Kidney capillary endothelial cell (primary cell): ENCODE measurements at regions not wholly inside any gene's neighbourhood (a gene's known extent, or its start where the extent isn't known, plus 50 kb on each side); places are given as distances from the start of the nearest gene placed in this dataset.
A peak's percentile ranks its signal among the peaks of the same experiment; 100 is the strongest.

Experiments used
- DNase-seq: peaks from one replicate; pipeline ENCODE4 v3.0.0-alpha.2; 2018; ENCODE audit warnings: low spot score

DNA sequence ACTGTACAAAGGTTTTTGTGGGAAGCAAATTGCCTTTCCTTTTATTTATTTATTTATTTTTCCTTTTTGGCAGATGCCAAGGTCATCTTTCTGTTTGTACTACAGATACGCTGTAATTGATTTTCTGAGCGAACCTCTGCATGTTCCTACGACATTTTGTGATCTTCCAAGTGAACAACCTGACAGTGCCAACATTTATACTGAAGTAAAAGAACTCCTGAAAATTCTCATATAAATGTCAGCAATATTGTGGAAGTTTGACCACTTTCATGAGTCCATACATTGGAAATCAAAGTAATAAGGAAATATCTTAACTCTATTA lies 86.8 kb upstream of the EEPD1 start:
- DNase-seq, result no peak

DNA sequence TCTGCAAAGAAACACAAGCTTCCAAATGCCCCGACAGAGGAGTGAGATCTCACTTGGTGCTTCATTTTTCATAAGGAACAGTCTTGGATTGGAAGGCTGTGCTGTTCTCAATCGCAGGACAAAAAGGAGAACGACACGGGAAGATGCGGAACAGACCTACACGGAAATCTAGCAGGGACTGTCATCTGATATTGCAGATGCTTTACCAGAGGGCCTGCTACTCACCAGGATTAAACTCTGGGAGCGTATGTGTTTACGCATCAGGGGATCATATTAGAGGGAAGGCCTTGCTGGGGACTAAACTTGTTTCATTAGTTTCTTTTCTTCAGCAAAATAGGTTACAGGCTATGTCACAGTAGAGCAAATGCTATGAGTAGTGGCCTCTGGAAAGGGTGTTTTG lies 82.8 kb upstream of the EEPD1 start:
- DNase-seq, result no peak

DNA sequence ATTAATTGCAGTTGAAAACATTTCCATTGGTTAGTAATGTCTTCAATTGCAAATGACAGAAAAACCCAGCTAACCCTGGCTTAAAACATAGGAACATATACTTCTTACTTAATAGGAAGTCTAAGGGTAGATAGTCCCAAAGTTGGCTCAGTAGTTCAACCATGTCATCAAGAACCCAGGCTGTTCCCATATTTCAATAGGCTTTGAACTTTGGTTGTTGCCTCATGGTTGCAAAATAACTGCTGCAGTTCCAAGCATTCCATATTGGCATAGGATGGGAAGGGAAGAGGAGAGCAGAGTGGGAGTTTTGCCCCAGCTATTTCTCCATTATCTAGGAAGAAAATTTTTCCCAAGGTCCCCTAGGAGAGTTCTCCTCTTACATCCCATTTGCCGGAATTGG lies 81.4 kb upstream of the EEPD1 start:
- no peak for DNase-seq

DNA sequence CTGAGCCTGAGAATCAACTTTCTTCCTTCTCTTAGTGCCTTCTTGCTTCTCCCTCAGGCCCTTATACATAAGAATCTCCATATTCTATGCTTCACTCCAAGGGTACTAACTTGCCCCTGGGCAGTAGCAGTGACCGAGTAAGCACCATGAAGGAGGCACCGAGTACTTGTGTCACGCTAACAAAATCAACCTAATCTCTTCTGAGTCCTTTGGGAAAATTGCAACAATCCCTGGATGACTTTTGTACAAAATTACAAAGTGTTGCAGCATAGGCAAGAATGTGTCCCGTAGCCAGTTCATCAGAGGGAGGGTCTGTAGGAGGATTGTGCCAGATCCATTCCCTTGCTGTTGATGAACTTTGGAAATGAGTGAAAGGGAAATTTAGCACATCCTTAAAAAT lies 80.4 kb upstream of the EEPD1 start:
- DNase-seq, result no peak

DNA sequence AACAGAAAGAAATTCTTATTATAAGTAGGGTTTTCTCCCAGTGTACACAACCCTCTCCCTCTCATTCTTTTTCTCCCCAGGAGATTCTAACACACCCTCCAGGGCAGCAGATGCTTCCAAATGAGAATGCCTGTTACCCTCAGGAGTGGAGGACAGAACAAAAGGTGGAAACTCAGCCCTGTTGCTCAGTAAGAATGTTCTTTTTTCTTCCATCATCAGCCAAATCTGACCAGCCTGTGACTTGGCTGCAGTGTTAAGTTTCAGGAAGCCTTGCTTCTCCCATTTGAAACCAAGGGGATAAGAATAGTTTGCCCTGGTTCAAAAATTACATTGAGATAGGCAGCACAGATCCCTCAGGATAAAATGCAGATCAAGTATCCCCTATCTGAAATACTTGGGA lies 77.5 kb upstream of the EEPD1 start:
- DNase-seq, result no peak

DNA sequence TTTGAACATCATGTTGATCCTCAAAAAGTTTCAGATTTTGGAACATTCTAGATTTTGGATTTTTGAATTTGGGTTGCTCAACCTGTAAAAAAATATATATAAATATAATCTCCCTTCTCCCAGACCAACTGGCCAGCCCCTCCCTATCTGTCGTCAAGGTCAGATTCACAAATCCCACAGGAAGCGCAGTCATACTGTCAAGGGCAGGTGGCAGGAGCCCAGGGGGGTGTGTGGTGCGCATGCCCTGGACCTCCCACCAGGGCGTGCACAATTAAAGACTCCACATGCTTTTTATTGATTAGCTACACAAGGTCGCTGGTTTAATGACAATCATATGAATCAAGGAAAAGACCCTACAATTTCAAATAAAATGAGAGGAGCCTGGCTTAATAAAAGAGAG lies 77.0 kb upstream of the EEPD1 start:
- peak; percentile 16 for DNase-seq

DNA sequence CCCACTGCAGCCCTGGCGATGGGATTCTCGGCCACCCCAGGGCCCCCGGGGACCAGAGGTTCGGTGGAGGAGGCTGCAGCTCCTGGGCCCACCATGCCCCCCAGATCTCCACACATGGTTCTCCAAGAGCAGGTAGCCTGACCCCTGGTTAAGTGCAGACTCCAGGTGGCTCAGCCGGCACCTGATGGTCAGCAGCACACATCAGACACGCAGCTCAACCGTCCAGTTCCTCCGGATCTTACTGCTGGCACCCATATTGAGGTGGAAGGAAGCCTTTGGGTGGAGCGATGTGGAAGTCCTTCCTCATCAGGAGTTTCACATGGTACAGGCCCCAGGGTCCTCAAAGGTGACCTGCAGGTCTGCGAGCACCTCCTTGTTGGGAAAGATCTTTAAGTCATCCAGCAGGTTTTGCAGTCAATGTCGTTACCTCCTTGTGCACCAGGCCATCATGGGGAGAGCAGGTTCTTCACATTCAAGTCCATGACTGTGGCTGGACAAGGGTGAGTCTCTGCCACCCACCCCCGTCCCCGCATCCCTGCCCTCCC lies 74.2 kb upstream of the EEPD1 start:
- DNase-seq, result no peak

DNA sequence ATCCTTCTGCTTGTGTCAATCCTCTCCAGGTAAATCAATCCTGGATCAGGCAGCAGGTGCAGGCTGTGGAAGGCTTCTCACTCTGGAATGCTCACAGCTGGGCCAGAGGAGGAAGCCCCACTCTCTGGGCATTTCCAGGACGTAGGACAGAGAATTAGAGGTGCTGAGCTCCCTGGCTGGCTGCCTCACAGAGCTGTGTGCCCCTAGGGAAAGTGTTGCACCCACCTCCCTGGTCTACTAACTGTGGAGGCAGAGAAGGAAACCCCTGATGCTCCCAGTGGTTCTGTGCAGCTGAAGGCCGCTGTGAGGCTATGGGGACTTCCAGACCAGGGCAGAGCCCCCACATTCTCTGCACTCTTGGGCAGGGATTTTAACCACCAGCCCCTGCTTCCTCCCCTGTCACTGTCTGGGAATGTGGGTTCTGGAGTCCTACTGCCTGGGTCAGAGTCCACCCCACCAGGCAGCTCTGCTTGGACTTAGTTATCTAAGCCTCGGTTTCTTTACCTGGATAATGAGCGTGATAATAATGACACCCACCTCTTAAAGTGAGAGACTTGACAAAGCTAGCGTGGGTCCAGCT lies 73.5 kb upstream of the EEPD1 start:
- no peak for DNase-seq

DNA sequence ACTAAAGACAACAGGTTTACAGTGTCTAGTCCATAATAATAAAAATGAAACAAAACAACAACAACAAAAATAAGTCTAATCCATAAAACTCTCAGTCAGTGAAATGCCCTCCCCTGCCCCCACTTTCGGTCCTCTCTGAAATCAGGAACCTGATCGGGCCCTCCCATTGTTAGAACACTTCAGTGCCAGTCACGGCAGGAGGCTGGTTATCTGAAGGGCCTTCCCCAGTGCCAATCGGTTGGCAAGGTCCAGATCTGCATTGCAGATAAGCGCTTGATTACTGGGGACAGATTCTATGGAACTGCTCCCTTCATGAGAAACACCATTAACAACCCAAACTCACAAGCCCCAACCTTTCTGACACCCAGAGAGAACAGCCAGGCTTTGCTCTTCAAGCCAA lies 72.2 kb upstream of the EEPD1 start:
- DNase-seq, result no peak

DNA sequence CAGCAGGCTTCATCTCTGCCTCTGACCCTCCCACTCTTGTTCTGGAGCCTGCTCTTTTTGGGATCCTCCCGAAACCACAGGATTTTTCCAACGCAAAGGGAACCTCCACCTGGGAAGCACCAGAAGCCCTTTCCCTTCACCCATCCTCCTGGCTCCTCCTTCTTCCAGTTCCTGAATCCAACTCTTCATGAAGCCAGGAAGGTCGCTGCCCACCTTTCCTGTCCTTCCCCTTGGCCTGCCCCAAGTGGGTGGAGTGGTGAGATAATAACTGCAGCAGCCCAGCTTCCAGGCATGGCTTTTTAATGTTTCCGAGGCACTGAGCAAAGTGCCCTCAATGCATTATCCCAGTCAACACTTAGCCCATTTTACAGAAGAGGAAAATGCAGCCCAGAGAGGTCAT lies 70.8 kb upstream of the EEPD1 start:
- DNase-seq, result no peak

DNA sequence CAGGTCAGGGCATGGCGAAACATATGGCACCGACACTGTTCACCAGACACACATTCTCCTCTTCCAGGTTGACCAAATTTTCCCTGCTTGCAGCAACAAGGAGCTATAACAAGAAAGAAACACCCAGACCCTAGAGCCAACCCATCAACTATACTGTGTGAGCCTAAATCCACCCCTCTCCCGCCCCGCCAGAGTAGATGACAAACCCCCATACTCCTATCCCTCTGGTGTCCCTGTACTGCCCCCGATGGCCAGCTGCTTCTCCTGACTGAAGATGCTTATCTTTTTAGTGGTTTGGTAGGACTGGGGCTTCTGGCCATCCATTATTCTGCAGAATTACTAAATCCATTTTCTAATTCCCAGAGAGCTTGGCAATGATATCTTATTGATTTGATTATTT lies 70.1 kb upstream of the EEPD1 start:
- no peak for DNase-seq

DNA sequence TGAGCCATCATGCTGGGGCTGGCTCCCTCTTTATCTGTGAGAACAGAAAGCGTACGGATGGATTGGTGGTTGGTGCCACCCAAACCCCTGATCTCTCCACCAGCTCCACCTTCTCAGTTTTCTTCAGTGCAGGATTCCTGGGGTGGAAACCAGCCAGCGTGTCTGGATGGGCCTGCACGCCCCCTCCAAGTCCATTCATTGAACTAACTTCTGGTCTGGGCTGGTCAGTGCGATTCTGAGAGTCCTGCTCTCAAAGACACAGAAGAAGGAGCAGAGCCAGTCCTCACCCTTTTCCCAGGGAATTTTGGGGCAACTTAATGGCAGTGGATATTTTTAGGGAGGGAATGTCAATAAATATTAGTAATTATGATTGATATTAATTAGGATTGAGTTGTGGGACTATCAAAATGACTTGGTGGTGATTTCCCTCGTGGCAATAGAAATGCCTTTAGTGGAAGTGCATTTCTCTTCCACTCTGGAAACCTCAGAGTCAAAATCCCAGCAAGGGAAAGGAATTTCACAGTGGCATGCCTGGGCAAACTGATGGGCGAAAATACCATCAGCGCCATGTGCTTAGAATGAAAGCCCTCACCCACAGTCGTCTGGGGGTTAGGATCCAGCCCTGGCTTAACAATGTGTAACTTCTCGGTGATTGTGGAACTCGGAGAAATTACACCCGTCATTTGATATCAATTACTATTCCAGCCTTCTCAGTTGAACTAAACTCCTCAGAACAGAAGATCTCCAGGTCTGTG lies 69.3 kb upstream of the EEPD1 start:
- no peak for DNase-seq

DNA sequence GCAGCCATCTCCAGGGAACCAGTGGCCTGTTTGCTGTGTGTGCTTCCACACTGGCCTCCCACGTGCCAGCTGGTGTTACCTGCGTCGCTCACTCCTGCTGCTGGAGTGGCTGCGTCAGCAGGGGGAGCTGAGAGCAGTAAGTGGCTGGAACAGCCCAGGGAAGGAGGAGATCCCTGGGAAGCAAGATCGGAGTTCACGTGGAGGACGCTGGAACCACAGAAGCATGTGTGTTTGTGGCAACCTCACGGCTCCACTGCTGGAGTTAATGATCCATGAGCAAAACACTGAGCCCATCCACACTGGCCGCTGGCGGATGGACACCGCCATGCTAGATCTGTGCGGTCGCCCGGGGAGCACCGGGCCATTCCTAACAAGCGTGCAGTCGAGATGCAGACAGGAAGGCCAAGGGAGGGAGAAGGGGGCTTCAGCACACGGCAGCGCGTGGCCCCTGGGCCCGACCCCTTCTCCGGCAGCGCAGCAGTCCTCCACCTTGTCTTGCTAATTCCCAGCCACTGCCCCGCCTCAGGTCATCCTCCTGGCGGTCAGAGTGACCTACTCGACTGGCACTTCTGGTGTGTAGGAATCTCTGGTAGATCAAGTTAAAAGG lies 68.5 kb upstream of the EEPD1 start:
- DNase-seq, result no peak

DNA sequence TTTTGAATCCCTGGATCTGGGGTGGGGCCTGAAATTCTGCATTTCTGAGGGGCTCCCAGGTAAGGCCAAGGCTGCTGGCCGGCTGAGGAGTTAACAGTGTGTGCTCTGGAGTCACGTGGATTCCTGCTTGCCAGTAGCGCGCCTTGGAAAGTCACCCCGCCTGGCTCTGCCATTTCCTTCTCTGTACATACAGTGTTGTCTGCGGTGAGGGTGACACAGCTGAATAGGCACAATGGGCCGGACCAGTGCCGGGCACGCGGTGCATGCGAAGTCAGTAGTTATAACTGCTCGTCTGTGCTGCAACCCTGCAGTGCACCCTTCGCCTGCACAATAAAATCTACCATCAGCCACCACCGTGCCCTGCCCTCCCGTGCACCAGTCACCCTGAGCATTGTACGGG lies 68.0 kb upstream of the EEPD1 start:
- no peak for DNase-seq

DNA sequence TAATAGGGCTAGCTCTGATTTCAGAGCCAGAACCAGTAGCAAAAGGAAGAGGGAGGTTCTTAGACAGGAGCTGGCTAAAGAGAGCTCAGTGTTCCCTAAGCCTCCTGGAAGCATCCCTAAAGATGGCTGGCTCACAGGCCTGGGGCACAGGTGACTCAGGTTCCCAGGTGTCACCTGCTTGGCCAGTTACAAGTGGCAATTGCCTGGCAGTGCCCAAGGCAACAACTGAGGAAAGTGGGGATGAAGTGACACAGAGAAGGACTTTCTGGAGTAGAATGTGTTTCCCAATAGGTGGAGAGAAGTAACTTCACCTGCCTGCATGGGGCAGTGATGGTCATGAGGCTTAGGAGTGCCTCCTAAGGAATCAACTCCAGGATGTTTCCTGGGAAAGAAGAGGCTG lies 66.5 kb upstream of the EEPD1 start:
- no peak for DNase-seq

DNA sequence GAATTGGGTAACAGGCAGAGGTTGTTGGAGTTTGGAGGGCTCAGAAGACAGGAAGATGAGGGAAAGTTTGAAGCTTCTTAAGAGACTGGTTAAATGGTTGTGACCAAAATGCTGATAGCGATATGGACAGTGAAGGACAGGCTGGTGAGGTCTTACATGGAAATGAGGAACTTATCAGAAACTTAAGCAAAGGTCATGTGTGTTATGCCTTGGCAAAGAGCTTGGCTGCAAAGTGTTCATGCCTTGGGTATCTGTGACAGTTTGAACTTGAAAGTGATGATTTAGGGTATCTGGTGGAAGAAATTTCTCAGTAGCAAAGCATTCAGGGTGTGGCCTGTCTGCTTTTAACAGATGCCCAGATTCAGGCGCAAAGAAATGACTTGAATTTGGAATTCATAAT lies 64.5 kb upstream of the EEPD1 start:
- DNase-seq, result no peak

DNA sequence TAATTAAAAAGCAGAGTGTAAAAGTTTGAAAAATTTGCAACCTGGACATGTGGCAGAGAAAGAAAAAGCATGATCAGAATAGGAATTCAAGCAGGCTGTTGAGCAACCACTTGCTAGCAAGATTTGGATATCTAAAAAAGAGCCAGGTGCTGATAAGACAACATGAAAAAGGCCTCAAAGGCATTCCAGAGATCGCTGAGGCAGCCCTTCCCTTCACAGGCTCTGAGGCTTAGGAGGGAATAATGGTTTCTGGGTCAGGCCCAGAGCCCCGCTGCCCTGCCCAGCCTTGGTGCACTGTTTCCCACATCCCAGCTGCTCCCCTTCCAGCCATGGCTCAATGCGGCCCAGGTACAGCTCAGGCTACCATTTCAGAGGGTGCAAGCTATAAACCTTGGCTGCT lies 64.1 kb upstream of the EEPD1 start:
- no peak for DNase-seq

DNA sequence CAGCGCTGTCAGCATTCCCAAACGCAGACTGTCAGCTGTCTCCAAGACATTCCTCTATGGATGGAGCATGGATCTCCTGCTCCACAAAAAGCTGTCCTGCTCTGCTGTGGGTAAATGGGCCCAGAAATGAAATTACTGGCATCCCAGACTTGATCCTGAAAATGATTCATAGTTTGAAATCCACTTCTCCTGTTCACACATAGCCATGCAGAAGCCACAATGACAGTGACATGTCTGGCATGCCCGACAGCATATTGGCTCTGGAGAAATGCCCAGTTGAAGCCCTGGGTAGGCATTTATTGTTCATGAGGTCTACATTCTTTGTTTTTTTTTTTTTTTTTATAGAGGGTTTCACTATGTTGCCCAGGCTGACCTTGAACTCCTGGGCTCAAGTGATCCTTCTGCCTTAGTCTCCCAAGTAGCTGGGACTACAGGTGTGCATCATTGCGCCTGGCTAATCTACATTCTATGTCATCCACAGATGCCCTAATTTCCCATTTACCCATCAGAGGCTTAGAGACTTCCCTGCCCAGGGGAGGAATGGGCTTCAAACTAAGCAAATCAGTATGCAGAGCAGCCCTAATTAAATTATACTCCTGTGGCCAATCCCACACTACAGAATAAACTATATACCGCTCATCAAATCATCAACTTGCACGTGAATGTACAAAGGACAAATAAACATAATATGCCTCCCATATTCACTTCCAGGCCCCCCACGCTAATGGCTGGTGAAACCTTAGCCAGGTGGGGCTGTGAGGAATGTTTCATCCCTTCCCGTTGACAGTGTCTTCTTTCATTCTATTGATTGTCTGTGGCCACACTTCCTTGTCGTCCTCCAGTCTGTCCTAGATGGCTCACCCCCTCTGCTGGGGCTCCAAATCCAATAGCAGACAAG lies 61.8 kb upstream of the EEPD1 start:
- DNase-seq, result no peak

DNA sequence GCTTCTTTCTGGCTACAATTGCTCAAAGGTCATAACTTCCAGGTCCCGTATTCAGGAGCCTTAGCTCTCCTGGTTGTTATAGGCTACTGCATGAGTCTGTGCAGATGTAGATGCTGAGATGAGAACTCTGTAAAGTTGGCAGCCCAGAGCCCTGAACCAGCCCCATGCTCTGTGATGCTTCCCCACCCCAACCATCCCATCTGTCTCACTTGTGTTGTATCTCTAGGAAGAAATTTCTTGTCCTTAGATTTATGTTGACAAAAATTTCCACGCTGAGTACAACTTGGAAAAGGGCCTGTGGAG lies 61.2 kb upstream of the EEPD1 start:
- no peak for DNase-seq

DNA sequence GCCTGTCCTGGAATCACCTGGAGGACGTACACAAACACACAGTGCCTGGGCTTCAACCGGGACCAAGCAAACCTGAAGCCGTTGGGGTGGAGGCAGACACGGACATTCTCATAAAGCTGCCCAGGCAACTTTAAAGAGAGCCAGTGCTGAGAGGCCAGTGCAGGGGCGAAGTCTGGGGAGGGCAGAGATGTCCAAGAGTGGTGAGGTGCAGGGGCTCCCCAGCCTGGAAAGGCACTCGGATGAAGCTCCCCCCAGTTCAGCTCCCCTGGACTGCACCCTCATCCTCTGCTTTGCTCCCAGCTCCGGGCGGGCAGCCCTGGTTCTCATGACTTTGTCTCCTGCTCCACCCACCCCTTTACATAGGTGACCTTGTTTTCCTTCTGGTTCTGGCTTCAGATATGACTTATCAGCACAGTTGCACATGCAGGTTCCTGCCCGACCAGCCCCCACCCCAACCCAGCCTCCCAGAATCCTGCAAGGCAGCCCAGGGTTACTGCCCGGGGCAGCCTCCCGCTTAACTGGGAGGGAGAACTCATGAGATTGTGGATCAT lies 60.8 kb upstream of the EEPD1 start:
- DNase-seq, result no peak

DNA sequence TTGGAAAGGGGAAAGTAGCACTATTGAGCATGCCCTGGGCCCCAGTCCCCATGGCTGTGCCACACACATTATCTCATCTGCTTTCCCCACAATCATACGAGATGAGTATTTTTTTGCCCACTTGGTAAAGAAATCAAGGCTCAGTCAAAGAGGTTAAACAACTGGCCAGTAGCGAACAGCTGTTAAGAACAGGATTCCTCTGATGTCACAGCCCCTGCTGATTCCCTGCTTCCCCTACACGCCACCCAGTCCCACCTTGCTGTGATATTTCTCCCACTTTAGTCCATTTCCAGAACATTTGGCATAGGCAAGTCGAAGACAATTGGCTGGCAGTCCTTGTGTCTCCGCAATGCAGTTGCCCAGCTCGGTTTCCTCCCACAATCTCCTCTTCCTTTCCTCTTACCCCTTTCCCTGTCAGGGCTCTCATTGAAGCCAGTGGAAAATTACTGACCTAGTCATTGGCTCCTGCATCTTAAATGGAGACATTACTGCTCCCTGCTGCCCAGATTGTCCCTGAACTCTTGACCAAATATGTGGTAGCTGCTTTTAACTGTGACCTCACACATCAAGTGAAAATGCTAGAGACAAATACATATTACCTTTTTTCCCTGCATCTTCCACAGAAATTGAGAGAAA lies 56.5 kb upstream of the EEPD1 start:
- DNase-seq, result no peak

DNA sequence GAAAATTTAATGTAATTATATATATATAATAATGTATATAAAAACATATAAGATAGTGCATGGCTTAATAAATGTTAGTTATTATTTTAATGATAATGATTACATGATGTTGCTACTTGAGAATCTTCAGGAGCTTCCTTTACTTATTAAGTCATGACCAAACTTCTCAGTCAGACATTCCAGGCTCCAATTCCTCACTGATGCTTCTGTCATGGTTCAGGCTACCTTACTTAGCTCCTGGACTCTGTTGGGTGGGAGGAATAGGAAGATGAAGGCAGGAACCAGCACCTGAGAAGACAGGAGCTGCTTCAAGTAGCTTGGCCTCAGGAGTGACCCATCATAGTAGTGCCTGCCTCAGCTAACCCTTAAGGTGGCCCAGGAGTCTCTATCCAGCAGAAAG lies 55.0 kb upstream of the EEPD1 start:
- DNase-seq, result no peak
